ENCODE measurements at regions not wholly inside any gene's neighbourhood (a gene's known extent, or its start where the extent isn't known, plus 50 kb on each side); places are given as distances from the start of the nearest gene placed in this dataset.

DNA sequence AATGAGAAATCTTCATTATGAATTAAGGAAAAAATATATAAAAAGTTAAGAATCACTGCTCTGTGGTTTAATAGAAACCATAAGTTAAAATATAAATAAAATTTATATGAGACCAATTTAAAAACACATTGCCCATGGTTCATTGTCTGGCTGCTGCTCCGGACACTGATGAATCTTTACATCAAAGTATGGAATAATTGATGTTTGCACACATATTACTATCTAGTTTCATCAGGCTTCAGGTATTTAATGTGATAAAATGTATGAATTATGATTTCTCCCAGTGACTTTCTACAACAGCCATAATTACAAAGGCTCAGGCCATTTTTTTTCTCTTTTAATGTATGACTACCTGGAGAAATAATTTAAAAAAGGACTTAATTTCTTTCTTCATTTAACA lies 599.1 kb upstream of the PRMT6 start:
- no peak for DNase-seq (ENCODE audit: low read depth in 4 of 4, low spot score in 3 of 4)

DNA sequence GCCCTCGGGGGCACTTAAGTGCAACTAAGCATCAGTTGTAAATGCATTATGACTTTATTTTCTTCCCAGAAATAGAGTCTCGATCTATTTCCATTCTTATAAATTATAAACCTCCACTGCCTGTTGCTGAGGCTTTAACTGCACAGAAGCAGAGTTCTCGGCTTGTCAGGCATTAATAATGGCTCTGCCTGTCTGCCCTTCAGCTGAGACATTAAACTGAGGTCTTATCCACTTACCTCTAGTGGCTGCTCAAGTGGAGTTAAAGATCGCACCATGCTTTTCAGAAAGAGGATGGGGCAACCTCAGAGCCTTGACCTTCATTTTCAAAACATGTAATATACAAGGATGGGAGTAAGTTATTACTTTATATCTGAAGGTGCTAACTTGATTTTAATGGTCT lies 597.6 kb upstream of the PRMT6 start:
- DNase-seq (ENCODE audit: low read depth in 4 of 4, low spot score in 3 of 4) = no peak

DNA sequence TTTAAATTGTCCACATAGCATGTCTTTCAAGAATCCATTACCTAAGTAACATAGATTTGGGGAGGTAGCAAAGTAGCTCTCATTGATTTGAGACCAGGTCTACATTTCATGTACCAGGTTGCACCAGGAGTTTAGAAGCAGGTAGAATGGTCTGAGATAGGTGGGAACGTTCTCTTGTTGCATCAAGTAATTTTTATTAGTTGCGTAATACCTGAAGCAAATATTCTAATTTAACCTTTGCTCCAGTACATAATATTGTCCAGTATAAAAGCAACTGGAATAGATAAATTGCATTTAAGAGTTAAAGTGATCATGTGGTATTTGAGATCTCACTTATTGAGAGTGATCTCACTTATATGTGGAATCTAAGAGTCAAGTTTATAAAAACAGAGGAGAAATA lies 597.1 kb upstream of the PRMT6 start:
- DNase-seq (ENCODE audit: low read depth in 4 of 4, low spot score in 3 of 4) = no peak

DNA sequence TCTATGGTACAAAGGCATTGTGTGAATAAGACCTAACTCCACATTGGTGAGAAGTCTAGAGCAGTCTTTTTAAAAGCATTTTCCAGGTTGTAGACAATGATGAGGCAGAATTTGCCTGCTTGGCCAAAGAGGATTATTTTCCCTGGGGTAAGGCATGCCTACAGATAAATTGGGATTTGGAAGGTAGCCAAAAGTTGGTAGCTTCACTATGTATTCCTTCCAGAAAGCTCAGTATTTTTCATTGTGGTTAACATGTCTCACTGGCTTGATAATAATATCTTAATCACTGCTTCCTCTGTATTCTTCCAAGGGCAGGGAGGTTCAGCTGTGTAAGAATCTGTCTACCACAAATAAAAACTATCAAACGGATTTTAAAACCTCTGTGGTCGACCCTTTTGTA lies 590.8 kb upstream of the PRMT6 start:
- DNase-seq (ENCODE audit: low read depth in 4 of 4, low spot score in 3 of 4) = no peak

DNA sequence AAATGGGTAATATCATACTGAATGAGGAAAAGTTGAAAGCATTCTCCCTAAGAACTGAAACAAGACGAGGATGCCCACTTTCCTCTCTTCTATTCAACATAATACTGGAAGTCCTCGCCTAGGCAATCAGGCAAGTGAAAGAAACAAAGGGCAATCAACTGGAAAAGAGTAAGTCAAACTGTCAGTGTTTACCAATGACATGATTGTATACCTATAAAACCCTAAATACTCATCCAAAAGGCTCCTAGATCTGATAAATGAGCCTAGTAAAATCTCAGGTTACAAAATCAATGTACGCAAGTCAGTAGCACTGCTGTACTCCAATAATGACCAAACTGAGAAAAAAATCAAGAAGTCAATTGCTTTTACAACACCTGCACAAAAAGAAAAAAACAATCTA lies 575.8 kb upstream of the PRMT6 start:
- no peak for DNase-seq (ENCODE audit: low read depth in 4 of 4, low spot score in 3 of 4)

DNA sequence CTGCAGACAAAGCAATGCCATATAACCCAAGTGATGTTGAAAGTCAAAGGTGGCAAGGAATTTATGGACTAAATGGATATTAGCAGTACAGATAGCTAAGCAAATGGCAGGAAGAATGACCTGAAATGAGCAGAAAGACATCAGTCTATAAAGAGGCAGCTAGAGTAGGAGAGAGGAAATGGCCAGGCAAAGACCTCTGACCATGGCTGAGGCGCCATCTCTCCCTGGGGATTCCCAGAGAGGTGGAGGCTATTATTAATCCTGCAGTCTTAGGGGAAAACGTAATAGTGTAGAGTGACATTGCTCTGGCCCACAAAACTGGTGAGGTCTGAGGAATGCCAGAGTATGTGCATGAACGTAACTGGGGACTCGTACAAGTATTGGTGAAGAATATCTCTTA lies 563.6 kb upstream of the PRMT6 start:
- DNase-seq (ENCODE audit: low read depth in 4 of 4, low spot score in 3 of 4) = no peak

DNA sequence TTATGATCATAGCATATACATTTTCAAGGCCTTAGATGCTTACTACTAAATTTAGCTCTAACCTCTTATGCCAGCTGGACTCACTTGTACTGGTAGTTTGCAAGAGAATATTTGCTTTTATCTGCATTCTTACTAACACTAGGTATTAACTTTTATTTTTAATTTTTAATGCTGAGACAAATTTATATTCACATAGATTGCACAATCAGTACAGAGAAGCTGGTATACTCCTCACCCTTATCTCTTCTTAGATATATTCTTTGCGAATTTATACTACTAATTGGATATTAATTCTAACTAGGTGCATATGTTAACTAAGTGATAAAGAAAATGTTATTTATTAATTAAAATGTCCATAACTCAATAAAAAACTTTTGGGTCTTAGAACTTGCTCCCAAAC lies 561.8 kb upstream of the PRMT6 start:
- no peak for DNase-seq (ENCODE audit: low read depth in 4 of 4, low spot score in 3 of 4)

DNA sequence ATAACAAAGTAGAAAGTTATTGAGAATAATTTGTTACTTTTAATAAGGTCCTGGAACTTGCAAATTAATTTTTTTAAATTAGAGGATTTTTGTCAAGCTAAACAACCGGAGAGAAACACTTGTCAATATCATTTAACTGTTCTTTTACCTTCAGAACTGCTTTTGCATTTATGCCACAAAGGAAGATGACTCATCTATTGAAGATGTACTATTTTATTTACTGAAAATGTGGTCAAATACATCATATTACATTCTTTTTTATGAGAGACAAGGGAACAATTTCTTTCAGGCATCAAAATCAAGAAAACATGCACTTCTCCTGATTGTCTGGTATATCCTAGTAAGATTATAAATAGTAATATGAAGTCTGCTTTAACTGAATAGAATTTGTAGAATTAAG lies 558.2 kb upstream of the PRMT6 start:
- DNase-seq (ENCODE audit: low read depth in 4 of 4, low spot score in 3 of 4) = no peak

DNA sequence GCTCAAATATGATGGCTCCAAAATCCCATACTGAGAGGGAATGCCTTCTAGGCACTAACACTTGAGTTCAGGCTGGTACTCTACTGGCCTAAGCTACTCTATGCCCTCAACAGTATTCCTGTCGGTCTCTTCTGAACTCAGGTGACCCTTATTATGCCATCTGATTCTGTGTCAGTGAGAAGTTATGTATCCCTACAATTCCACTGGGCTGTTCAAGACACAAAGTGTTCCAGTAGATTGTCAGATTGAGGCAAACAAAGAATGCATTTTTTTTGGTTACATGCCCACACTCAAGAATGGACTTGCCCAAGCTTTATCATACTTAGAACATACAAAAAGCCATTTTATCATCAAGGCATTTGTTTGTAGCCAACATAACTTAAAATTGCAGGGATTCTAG lies 553.8 kb upstream of the PRMT6 start:
- DNase-seq (ENCODE audit: low read depth in 4 of 4, low spot score in 3 of 4) = no peak

DNA sequence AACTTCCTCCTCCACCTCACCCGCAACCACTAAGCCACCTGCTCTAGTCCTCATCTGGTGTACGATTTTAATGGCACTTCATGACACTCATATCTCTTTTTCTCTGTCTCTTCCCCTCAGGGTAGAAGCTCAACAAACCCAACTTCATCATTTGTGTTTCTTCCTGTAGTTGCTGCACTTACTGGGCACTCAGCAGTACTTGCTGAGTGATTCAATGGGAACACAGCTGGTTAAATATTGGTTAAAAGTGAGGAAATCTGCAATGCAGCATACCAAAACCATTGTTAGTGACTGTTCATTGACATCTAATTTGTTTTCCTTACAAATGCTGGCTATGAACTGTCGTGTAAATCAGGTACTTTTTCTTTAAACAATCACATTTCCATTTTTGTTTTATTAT lies 541.1 kb upstream of the PRMT6 start:
- no peak for DNase-seq (ENCODE audit: low read depth in 4 of 4, low spot score in 3 of 4)

DNA sequence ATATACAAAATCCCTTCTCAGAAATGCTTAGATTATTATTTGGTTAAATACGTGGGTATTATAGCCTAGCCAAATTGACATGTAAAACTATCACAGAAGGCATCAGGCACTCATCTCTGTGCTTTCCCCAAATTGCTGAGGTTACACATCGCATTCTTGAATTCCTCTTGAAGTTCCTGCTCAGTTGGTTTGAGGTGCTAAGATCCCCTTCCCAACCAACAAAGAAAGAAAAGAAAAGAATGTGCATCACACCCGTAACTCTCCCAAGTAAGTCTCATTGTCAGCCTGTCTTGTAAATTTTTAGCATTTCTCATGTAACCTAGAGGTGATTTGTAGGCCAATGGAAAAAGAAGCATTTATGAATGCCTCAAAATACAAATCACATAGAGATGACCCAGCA lies 539.2 kb upstream of the PRMT6 start:
- DNase-seq (ENCODE audit: low read depth in 4 of 4, low spot score in 3 of 4) = no peak

DNA sequence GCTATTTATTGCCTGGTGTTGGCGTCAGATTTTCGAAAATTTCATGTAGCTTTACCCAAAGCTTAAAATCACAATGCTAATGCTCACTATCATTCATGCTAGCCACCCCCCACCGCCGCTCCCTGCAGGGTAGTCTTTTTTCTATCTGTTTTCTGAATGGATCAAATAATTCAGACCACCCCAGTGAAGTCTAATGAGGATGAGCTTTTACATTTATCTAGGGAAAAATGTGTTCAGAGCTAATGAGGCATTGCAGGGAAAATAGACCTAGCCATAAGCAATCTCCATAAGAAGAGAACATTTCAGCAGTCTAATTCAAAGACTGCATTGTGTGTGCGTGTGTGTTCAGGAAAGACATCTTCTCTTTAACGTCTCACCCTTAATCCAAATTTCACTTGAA lies 533.0 kb upstream of the PRMT6 start:
- no peak for DNase-seq (ENCODE audit: low read depth in 4 of 4, low spot score in 3 of 4)

DNA sequence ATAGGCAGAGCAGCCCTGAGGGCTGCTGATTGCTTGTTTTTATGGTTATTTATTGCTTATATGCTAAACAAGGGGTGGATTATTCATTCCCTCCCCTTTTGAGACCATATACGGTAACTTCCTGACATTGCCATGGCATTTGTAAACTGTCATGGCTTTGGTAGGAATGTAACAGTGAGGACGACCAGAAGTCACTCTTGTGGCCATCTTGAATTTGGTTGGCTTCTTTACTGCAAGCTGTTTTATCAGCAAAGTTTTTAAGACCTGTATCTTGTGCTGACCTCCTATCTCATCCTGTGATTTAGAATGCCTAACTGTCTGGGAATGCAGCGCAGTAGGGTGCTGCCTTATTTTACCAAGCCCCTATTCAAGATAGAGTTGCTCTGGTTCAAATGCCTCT lies 531.8 kb upstream of the PRMT6 start:
- DNase-seq (ENCODE audit: low read depth in 4 of 4, low spot score in 3 of 4) = no peak

DNA sequence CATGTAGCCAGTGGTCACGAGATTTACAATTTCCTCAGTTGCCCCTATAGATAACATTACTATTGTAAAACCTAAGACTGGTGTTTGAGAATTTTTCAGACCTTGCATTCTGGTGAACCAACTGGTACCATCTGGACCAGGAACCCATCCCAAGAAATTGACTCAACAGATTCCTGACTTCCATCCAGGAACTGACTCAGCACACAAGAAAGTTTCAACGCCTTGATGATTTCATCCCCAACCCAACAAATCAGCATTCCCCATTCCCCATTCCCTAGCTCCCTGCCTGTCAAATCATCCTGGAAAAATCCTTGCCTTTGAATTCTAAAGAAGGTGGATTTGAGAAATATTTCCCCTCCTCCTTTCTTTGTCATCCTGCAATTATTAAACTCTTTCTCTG lies 529.8 kb upstream of the PRMT6 start:
- DNase-seq (ENCODE audit: low read depth in 4 of 4, low spot score in 3 of 4) = no peak

DNA sequence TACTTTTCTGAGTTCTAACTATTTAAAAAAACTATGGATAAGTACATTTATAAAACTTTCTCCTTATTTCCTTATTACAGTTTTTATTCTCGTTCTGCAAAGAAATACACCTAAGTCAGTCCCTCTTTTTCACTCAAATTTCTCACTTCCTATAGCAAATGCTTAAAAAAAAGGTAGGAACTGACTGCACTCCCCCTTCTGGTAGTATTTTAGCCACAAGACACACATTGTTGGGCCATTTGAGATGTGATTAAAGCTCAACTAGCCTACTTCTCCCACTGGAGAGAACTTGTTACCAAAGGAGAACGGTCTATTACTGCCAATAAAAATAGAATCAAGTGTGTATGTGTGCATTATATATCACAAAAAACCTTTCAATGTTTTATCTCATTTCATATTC lies 521.9 kb upstream of the PRMT6 start:
- DNase-seq (ENCODE audit: low read depth in 4 of 4, low spot score in 3 of 4) = no peak

DNA sequence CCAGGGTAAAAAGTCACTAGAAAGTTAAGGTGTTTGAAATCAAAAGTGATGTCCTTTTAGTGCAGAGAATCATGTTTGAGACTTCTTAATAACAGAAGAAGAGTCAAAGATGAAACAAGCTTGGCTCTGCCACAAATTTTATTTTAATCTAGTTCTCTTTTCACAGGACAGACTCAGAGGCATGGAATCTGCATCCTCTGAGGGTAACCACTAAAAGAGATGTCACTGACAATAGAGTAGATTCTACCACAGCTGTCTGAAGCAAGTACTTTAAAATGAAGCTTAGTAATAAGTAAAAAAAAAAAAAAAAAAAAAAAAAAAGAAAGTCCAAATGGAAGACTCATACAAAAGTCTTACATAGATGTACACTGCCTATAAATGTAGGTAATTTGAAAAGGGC lies 519.7 kb upstream of the PRMT6 start:
- no peak for DNase-seq (ENCODE audit: low read depth in 4 of 4, low spot score in 3 of 4)

DNA sequence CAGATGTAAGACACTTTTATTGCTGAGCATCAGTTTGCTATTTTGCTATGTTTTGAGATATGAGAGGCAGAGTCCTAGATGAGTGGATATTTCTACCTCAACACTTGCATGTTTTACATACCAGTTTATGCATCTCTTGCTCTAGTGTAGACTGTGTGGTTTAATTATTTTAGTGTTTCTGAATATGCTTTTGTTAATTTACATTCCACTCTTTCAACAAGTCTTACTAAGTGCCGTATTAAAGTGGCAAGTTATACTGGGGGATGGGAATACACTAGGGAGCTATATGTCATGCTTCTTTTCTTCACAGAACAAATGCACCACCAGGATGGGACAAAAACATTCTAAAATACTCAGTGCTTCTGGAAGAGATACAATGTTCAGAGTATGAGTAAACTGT lies 507.7 kb upstream of the PRMT6 start:
- no peak for DNase-seq (ENCODE audit: low read depth in 4 of 4, low spot score in 3 of 4)

DNA sequence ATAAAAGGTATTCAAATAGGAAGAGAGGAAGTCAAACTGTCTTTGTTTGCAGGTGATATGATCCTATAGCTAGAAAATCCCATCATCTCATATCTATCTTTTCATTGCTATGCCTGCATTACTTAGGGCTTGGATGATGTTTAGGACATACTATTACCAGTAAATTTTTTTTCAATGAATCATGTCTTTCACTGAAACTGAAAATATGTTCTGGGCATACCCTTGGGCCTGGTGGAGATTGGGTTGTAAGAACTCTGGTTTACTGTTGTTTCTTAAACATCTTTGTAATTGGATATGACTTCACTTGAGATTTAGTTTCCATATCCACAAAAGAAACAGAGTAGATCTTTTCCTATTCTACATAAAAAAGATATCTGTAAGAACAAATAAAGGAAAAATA lies 502.2 kb upstream of the PRMT6 start:
- no peak for DNase-seq (ENCODE audit: low read depth in 4 of 4, low spot score in 3 of 4)

DNA sequence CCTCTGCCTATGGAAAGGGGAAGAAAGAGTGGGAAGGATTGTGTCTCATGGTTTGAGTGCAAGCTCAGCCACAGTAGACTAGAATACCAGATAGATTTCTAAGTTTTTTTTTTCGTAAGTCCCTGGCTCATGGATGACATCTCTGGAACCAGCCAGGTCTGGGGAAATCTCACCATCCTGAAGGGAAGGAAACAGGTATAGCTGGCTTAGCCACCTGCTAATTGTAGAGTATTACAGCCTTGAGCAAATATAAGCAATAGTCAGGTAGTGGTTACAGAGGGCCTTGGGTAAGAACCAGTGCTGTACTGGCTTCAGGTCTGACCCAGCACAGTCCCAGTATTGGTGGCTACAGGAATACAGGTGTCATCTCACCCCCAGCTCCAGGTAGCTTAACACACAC lies 500.9 kb upstream of the PRMT6 start:
- DNase-seq (ENCODE audit: low read depth in 4 of 4, low spot score in 3 of 4) = no peak

DNA sequence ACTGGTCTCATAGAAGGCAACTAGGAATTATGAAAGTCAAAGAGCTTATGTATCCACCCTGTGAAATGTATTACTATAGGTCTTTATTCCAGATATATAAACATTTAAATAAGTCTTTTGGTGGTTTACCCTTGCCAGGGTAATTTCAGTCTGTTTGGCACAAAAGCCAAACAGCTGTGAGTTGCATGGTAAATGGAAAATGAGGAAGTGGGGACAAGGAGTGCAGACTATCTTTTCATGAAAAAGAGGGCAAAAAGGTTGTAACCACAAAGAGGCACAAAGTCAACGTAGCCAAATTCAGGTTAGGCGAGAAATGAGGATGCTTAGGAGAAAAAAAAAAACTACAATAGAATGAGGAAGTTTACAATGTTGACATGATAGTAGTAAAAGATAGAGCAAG lies 492.3 kb upstream of the PRMT6 start:
- DNase-seq (ENCODE audit: low read depth in 4 of 4, low spot score in 3 of 4) = no peak

DNA sequence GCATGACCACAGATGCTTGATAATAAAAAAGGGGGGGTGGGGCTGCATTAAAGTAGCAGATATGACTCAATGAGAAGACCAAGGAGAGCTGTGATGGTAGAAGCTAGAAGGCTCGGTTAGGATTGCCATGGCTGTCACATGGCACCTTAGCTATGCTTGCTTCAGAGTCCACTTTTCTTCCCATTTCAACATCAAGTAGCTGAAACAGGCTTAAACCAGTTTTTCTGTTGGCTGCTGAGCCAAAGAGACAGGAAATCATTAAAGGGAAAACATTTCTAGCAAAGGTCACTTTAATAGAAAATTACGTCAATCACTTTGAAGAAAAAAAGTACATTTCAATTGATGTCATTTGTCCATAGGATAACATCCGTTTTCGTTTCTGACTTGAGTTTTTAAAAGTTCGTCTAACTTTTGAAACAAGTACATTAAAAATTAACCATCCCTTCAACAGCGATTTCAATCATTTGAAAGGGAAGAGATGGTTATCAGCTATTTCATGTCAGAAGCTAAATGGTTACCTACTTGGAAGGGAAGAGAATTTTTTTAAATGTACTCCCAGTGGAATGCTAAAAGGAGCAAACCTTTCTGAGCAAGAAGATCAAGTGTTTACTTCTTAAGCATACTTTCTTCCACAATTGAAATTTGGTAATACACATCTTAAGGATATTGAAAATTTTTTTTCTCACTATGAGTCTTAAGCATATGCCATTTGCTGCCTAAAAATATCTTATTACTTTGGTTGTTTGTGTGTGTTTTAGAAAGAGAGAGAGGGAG lies 488.1 kb upstream of the PRMT6 start:
- no peak for DNase-seq (ENCODE audit: low read depth in 4 of 4, low spot score in 3 of 4)

DNA sequence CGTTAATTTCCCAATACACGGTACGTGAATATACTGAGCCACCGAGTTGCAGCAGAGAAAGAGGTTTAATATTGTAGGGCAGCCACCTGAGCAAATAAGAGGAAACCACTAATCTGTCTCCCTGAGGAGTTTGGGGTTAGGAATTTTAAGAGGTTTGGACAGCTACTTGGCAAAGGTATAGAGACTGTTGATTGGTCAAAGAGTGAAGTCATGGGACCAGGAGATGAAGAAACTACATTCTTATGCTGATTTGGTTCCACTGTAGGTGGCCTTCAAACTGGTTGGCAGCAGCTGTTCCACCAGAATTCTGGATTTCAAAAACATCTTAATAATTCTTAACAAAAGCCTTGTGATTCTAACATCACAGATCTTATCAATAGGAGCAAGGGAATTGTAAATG lies 485.4 kb upstream of the PRMT6 start:
- no peak for DNase-seq (ENCODE audit: low read depth in 4 of 4, low spot score in 3 of 4)

DNA sequence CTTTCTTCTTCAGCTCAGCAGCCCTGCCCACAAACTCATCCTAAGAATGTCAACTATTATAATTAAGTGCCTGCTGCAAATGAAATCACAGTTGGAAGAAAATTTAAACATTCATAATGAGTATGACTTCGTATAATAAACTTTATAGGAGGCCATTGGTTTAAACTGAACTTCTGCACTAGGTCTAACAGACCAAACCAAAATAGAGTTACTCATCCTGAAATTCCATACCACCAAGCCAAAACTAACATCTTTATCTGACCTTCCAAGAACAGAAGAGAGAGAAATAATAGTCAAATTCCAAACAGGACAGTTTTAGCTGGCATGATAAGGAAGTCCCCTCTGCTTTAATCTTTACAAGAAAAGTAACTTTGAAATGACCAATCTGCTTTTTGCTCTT lies 472.4 kb upstream of the PRMT6 start:
- no peak for DNase-seq (ENCODE audit: low read depth in 4 of 4, low spot score in 3 of 4)

Measured in left renal pelvis (tissue), 4 donors.